Stimulated activated CD8-positive, alpha-beta memory T cell treated with anti-CD3 and anti-CD28 coated beads, Interleukin-2, amount 100 ng/mL, for 48 hours (primary cell): ENCODE measurements at regions not wholly inside any gene's neighbourhood (a gene's known extent, or its start where the extent isn't known, plus 50 kb on each side); places are given as distances from the start of the nearest gene placed in this dataset.

Experiments used
- DNase-seq, 2 donors: peaks; one replicate each; pipeline ENCODE4 v3.0.0-alpha.2; 2020; ENCODE audit warnings: low read depth in 2 of 2

GRCh38 chr9:109830545-109830944, 50.5 kb downstream of the PALM2AKAP2 start:
- no peak for DNase-seq

DNA sequence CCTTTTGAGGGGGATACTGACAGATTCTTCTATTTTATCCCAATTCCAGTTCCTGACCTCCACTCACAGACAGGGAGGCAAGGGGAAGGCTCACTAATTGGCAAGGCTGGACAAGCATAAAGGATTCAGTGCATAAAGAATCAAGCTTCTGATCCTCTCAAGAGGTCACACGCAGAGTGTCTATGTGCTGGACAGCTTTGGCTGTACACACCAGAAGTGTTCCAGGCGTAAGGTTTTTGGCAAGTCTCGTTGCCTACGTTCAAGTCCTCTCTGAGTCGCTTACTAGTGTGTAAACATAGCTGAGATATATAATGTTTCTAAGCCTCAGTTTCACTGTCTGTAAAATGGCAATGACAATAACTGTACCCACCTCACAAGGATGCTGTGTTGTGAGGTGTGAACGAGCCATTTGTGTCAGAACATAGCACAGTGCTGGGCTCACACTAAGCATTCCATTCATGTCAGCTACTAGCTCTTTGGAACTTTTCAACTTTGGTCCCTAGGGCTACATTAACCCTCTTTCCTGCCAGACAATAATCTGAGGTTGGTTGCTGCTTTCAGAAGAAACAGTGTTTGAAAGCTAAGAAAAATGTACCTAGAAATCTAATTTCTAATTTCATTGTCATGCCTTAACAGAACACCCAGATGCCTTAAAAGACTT, 52.1 kb downstream of the PALM2AKAP2 start:
- DNase-seq: no peak

DNA sequence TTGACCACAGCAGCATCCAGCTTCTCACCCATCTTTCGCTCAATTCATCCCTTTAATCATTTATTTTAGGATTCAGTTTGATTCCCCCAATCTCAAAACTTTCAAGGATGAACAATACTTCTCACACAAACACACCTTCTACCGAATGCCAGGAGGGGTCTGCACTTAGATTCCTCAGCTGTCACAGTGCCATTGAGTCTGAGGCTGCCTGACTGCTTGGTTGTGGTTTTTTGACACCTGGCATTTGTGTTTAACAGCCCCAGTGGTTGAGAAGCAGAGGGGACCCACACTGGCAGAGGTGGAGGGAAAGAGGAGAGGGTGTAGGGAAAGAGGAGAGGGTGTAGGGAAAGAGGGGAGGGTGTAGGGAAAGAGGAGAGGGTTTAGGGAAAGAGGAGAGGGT, 54.9 kb downstream of the PALM2AKAP2 start:
- no peak for DNase-seq

DNA sequence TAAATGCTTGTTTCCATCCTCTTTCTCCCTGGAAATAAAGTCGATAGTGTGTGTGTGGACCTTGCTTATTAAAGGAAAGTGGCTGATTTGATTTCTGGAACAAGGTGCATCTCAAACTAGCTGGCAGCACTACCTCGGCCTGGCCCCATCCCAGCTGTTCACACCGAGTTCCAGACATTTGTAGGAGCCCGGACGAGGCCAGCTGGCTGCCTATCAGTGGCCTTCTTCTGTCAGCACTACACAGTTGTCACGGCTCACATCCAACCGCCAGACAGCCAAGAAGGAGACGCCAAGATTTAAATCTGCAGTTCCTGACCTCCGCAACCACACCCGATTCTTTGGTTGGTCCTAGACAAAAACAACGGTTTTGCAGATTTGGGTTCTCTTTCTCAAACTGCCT, 63.6 kb downstream of the PALM2AKAP2 start:
- no peak for DNase-seq

GRCh38 chr9:109845226-109845625, 65.2 kb downstream of the PALM2AKAP2 start:
- no peak for DNase-seq

DNA sequence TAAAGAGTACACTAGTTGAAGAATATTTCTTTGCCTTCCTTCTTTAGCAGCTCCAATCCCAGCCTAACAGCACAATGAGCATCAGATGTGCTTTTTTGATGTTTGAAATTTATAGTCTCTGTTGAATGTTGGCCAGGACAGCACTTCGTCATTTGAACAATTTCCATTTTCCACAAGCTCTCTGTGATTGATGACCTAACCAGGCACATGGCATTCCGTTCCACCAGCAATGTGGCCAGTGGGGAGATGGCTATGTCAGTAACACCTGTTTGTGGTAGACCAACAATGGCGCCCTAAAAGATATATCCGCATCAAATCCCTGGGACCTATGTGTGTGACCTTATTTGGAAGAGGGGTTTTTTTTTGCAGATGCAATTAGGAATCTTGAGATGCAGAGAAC, 66.8 kb downstream of the PALM2AKAP2 start:
- no peak for DNase-seq

GRCh38 chr9:109852556-109852955, 72.6 kb downstream of the PALM2AKAP2 start:
- DNase-seq: no peak

DNA sequence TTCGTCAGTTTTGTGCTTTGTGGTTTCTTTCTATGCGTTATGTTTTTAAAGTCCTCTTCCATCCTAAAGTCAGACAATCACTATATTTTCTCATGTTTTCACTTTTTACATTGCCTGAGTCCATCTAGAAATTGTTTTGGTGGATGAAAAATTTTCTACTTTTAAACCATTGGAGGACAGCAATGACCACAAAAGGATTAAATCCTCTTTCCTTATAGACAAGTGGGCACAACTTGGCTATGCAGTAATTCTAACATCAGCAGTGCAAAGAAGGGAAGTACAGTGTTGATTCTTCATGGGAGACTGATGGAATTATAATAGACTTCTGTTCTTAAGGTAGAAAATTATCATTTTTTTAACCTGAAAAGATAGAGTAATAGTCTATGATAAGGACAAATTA, 75.5 kb downstream of the PALM2AKAP2 start:
- DNase-seq: no peak

GRCh38 chr9:109856785-109857184, 76.8 kb downstream of the PALM2AKAP2 start:
- no peak for DNase-seq

DNA sequence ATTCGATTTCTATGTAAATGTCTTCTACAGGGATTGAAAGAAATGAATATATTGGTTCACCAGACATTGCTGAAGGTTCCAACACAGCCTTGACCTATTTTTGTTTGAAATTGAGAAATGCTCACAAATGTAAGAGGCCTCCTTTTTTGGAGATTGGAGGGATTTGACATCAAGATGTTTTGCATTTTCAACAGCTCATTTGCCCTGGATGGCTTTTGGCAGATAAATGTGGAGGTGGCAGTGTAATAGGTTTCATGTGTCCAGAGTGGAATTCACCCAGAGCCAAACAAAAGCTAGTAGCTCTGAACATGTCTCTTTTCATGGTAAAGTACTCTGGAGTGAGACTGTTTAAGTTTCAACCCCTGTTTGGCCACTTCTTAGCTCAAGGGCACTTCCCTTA, 77.3 kb downstream of the PALM2AKAP2 start:
- DNase-seq: no peak

GRCh38 chr9:109859447-109859846, 79.4 kb downstream of the PALM2AKAP2 start:
- DNase-seq: no peak

GRCh38 chr9:109860521-109860920, 80.5 kb downstream of the PALM2AKAP2 start:
- no peak for DNase-seq

GRCh38 chr9:109861499-109861898, 81.5 kb downstream of the PALM2AKAP2 start:
- no peak for DNase-seq

GRCh38 chr9:109861918-109862317, 81.9 kb downstream of the PALM2AKAP2 start:
- DNase-seq: no peak

DNA sequence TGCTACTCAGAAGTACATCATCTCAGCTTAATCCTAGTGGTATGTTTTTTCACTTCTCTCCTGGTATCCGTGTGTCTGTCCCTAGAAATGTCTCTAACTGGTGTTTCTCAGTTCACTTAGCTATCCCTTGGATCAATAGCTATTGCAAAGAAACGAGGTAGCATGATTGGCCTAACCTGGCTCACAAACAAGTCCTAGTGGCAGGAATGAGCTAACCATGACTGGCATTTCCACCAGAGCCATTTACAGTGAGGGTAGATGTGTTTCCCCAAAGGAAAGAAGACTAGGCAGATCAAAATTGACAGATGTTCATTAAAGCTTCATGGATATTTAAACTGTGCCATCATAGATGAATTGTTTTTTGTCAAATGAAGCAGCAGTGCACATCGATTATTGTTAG, 82.5 kb downstream of the PALM2AKAP2 start:
- DNase-seq: no peak

GRCh38 chr9:109863961-109864360, 84.0 kb downstream of the PALM2AKAP2 start:
- no peak for DNase-seq

- no peak for DNase-seq
These were observed 85.5 kb downstream of the PALM2AKAP2 start for GRCh38 chr9:109865521-109865920.

DNA sequence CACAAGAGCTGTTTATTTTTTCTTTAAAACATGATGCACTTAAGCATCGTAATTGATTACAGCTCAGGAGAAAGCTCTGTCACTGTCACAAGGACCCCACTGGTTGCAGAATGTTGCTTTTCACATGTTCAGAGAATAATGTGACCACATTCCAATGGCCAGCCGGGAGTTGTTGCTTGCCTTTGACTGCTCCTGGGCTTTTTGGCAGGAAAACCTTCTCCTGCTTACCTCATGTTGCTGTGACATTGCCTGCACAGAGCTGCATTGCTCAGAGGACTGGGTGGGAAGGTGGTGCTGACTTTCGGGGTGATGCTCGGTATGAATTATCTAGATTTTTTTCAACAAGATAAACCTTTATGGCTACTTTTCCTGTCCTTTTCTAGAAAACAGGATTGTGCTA, 88.2 kb downstream of the PALM2AKAP2 start:
- no peak for DNase-seq

DNA sequence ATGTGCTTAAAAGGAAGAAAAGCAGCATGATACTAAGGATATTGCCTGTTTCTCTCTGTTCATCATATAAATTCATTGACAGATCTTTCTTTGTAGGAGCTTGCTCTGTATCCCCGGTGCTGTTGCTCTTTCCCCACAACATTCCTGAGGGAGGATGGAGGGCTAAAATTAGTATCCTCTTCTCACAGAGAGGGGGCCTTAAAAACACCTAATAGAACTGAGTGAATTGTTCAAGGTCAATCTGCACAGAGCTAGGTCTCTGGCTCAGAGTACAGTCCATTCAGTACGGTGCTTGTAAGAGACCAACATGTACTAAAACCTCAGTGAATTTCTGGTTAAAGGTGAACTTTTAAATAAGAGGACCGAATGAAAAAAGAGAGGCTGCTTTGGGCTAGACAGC, 88.7 kb downstream of the PALM2AKAP2 start:
- no peak for DNase-seq

GRCh38 chr9:109870365-109870764, 90.4 kb downstream of the PALM2AKAP2 start:
- no peak for DNase-seq

DNA sequence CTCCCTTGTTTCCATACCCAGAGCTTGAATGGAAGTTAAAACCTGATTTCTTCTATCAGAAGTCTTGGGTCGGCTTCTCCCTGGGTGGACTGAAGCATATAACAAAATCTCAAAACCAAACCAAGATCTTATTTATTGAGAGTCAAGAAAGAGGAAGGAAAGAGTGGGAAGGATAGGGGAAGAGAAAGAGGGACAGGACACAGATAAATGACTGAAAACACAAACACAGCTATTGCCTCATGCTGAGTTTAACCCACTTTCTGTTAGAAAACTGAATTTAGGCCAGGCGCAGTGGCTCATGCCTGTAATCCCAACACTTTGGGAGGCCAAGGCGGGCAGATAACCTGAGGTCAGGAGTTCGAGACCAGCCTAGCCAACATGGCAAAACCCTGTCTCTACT, 92.9 kb downstream of the PALM2AKAP2 start:
- no peak for DNase-seq

GRCh38 chr9:109875495-109876129, 95.6 kb downstream of the PALM2AKAP2 start:
- no peak for DNase-seq

DNA sequence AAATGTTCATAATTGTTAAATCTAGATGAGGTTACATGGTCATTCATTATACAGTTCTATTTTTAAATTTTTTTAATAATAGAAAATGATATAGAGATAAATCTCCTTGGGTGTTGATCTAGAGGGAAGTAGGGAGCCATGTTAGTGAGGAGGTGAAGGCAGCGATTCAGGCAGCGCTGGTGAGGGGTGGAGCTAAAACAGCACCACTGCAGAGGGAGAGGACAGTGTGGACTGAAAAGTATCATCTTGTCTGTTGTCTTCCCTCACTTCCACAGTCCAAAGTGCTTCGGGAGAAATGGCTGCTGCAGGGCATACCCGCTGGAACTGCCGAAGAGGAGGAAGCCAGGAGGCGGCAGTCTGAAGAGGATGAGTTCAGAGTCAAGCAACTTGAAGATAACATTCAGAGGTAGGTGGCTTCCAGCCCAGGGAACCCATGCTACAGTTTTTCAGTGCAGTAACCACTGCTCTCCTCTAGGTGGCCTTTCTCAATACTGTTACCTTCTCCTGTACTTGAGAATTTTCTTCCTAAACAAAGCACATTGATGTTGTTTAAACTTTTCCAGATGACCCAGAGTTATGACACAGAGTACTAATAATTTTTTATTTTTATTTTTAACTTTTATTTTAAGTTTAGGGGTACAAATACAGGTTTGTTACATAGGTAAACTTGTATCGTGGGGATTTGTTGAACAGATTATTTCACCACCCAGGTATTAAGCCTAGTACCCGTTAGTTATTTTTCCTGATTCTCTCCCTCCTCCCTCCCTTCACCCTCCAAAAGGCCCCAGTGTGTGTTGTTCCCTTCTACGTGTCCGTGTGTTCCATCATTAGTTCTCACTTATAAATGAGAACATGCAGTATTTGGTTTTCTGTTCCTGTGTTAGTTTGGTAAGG, 100.5 kb downstream of the PALM2AKAP2 start:
- no peak for DNase-seq
